KMS-11 (cell line): ENCODE measurements at regions not wholly inside any gene's neighbourhood (a gene's known extent, or its start where the extent isn't known, plus 50 kb on each side); places are given as distances from the start of the nearest gene placed in this dataset.

Source experiments
- H2AFZ ChIP-seq: fragments of 200-600 bp; sonication (generic); 2 replicates; pipeline ENCODE4 v1.6.1; 2016; ENCODE audit warnings: antibody characterized with exemption, mixed run types, low read depth
- H3K27ac ChIP-seq: fragments of 200-600 bp; sonication (generic); 2 replicates; pipeline ENCODE4 v1.6.1; 2016; ENCODE audit warnings: mild to moderate bottlenecking, mixed run types
- H3K27me3 ChIP-seq: fragments of 200-600 bp; sonication (generic); 2 replicates; pipeline ENCODE4 v1.6.1; 2017; ENCODE audit warnings: mild to moderate bottlenecking, low read depth, mixed run types, moderate library complexity; ENCODE audit not compliant: insufficient read depth
- H3K36me3 ChIP-seq: fragments of 200-600 bp; sonication (generic); 2 replicates; pipeline ENCODE4 v1.6.1; 2017; ENCODE audit warnings: mild to moderate bottlenecking, mixed run types; ENCODE audit not compliant: insufficient read depth
- H3K4me1 ChIP-seq: fragments of 200-600 bp; sonication (generic); 2 replicates; pipeline ENCODE4 v1.6.1; 2016; ENCODE audit warnings: mild to moderate bottlenecking, low read depth, mixed run types; ENCODE audit not compliant: poor library complexity, severe bottlenecking
- H3K4me2 ChIP-seq: fragments of 200-600 bp; sonication (generic); 2 replicates; pipeline ENCODE4 v1.7.0; 2016; ENCODE audit warnings: mild to moderate bottlenecking, mixed run types
- H3K4me3 ChIP-seq: fragments of 200-600 bp; sonication (generic); IDR thresholded peaks from 2 replicates; pipeline ENCODE4 v1.6.1; 2017; ENCODE audit warnings: low read depth, low read length, mixed read lengths; ENCODE audit not compliant: insufficient read depth
- H3K79me2 ChIP-seq: fragments of 200-600 bp; sonication (generic); 2 replicates; pipeline ENCODE4 v1.6.1; 2016; ENCODE audit warnings: low read depth, mixed run types; ENCODE audit not compliant: insufficient read depth
- H3K9ac ChIP-seq: fragments of 200-600 bp; sonication (generic); 2 replicates; pipeline ENCODE4 v1.6.1; 2016; ENCODE audit warnings: mild to moderate bottlenecking, mixed run types
- H4K20me1 ChIP-seq: fragments of 200-600 bp; sonication (generic); 2 replicates; pipeline ENCODE4 v1.6.1; 2016; ENCODE audit warnings: mild to moderate bottlenecking, mixed run types; ENCODE audit not compliant: insufficient read depth
- TF ChIP-seq, protein P1 (sequence below): fragments of 200-600 bp; sonication (generic); conservative IDR thresholded peaks from 2 replicates; pipeline ENCODE4 v1.6.1; 2017; ENCODE audit warnings: low read depth, mild to moderate bottlenecking, antibody characterized with exemption, low read length, moderate library complexity, mixed read lengths

DNA sequence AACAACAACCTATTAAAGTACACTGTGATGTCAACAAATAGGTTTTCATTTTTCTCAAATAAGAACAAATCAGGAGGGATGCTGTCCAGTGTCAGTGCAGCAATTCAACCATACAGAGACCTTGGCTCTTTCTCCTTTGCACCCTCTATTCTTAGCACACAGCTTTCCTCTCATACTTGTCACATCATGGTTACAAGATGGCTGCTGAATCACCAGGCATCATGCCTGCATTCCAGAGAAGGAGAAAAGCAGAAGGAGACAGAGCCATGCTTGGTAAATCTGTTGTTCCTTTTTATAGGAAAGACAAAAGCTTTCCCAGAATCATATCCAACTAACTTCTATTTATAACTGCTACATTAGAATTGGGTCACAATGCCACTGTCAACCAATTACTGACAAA is 124.7 kb upstream of the VLDLR start:
- H2AFZ ChIP-seq: no peak overlapping the region
- no peak overlapping the region for H3K4me3 ChIP-seq
- no peaks in the 10 kb centered on the region for H3K27me3 ChIP-seq
- no peaks in the 10 kb centered on the region for H3K36me3 ChIP-seq
- H3K27ac ChIP-seq: no peak overlapping the region
- no peak overlapping the region for H3K4me2 ChIP-seq
- TF ChIP-seq, protein P1, sequence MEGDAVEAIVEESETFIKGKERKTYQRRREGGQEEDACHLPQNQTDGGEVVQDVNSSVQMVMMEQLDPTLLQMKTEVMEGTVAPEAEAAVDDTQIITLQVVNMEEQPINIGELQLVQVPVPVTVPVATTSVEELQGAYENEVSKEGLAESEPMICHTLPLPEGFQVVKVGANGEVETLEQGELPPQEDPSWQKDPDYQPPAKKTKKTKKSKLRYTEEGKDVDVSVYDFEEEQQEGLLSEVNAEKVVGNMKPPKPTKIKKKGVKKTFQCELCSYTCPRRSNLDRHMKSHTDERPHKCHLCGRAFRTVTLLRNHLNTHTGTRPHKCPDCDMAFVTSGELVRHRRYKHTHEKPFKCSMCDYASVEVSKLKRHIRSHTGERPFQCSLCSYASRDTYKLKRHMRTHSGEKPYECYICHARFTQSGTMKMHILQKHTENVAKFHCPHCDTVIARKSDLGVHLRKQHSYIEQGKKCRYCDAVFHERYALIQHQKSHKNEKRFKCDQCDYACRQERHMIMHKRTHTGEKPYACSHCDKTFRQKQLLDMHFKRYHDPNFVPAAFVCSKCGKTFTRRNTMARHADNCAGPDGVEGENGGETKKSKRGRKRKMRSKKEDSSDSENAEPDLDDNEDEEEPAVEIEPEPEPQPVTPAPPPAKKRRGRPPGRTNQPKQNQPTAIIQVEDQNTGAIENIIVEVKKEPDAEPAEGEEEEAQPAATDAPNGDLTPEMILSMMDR: no peak
- no peak overlapping the region for H3K9ac ChIP-seq
- no peaks in the 10 kb centered on the region for H3K4me1 ChIP-seq
- no peaks in the 10 kb centered on the region for H4K20me1 ChIP-seq
- no peaks in the 10 kb centered on the region for H3K79me2 ChIP-seq

DNA sequence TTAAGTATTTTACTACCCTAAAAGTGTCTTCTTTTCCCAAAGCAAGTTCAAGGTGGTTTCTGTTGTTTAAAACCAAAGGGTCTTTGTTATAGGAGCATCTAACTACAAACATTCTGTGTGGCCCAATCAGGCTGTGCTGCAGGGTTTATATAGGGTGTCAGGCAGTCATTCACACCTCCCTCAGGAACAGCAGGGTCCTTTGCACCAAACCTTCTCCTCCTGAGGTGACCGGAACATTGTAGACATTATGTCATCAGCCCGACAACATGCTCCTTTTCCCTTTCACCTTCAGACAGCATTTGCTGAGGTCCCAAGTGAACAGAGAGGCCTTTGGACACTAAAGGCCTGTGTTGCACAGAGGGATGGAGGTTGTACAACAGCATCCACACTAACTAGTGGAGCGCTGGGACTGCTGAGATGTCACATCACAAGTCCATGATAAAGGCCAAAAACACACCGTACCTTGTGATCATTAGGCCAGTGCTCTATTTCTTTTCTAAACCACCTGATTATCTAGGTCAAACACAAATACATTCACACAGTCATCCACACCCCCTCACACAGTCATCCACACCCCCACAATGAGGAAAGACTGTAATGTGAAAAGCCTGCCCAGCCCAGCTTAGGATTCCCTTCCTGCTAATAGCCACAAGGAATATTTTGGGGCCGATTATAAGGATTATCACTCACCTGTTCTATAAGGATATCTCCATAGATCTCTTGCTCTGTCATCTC is 123.8 kb upstream of the VLDLR start:
- H3K4me1 ChIP-seq: no peaks in the 10 kb centered on the region
- H2AFZ ChIP-seq: no peak overlapping the region
- H3K27ac ChIP-seq: no peak overlapping the region
- TF ChIP-seq, protein P1: no peak
- no peak overlapping the region for H3K4me2 ChIP-seq
- H3K9ac ChIP-seq: no peak overlapping the region
- no peaks in the 10 kb centered on the region for H4K20me1 ChIP-seq
- no peak overlapping the region for H3K4me3 ChIP-seq
- H3K27me3 ChIP-seq: no peaks in the 10 kb centered on the region
- no peaks in the 10 kb centered on the region for H3K36me3 ChIP-seq
- H3K79me2 ChIP-seq: no peaks in the 10 kb centered on the region

DNA sequence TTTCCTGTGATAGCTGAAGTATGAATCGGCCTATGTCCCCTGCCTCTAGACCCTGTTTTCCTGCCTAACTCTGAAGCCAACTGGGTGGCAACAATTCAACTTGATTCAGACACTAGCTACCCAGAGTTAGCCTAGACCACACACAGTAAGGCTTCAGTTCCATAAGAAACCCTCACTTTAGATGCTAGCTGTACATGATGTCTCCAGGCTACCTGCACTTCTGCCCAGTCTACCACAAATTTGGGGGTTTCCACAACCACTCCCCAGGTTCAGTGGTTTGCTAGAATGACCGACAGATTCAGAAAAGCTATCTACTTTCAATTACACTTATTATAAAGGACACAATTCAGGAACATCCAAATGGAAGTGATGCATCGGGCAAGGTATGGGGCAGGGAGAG is 119.4 kb upstream of the VLDLR start:
- no peak overlapping the region for H3K9ac ChIP-seq
- H3K4me1 ChIP-seq: no peaks in the 10 kb centered on the region
- H2AFZ ChIP-seq: no peak overlapping the region
- H3K36me3 ChIP-seq: no peaks in the 10 kb centered on the region
- TF ChIP-seq, protein P1: no peak
- H4K20me1 ChIP-seq: no peaks in the 10 kb centered on the region
- no peak overlapping the region for H3K4me2 ChIP-seq
- no peak overlapping the region for H3K4me3 ChIP-seq
- no peaks in the 10 kb centered on the region for H3K79me2 ChIP-seq
- H3K27me3 ChIP-seq: no peaks in the 10 kb centered on the region
- no peak overlapping the region for H3K27ac ChIP-seq

DNA sequence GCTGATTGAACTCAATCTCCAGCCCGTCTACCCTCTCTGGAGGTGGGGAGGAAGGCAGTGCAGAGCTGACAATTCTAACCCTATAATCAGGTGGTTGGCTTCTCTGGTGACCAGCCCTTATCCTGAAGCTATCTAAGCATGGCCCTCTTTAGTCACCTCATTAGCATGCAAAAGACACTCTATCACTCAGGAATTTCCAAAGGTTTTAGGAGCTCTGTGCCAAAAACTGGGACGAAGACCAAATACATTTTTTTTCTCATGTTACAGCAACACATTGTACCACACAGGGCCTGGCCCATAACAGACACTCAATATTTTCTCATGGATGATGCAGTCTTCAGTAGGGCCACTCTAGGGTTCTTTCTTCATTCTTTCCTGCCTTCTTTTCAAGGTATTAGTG is 118.8 kb upstream of the VLDLR start:
- H3K4me1 ChIP-seq: no peaks in the 10 kb centered on the region
- TF ChIP-seq, protein P1: no peak
- H3K36me3 ChIP-seq: no peaks in the 10 kb centered on the region
- no peak overlapping the region for H3K9ac ChIP-seq
- H3K4me2 ChIP-seq: no peak overlapping the region
- no peaks in the 10 kb centered on the region for H3K27me3 ChIP-seq
- no peak overlapping the region for H3K4me3 ChIP-seq
- no peaks in the 10 kb centered on the region for H3K79me2 ChIP-seq
- no peak overlapping the region for H3K27ac ChIP-seq
- no peak overlapping the region for H2AFZ ChIP-seq
- H4K20me1 ChIP-seq: no peaks in the 10 kb centered on the region
